Mesodermal cell (in vitro differentiated cells): ENCODE measurements at regions not wholly inside any gene's neighbourhood (a gene's known extent, or its start where the extent isn't known, plus 50 kb on each side); places are given as distances from the start of the nearest gene placed in this dataset.
"Not testable (repeated sequence)": the region's sequence is repeated elsewhere in the genome, so short reads cannot be mapped to it uniquely, and the experiment has no call there.

ENCODE experiments used
- H3K27ac ChIP-seq: 2 replicates; pipeline ENCODE4 v1.7.0; 2013; ENCODE audit warnings: mild to moderate bottlenecking, low read depth, low read length, moderate library complexity; ENCODE audit not compliant: severe bottlenecking
- H3K36me3 ChIP-seq: 2 replicates; pipeline ENCODE4 v1.7.1; 2013; ENCODE audit warnings: mild to moderate bottlenecking, low read length, moderate library complexity; ENCODE audit not compliant: control insufficient read depth, insufficient read depth
- H3K4me1 ChIP-seq: one replicate; pipeline ENCODE4 v1.7.1; 2013; ENCODE audit warnings: mild to moderate bottlenecking, low read length; ENCODE audit not compliant: insufficient read depth, control insufficient read depth, poor library complexity, severe bottlenecking
- H3K4me3 ChIP-seq: 2 replicates; pipeline ENCODE4 v1.7.0; 2013; ENCODE audit warnings: low read length, control low read depth, mild to moderate bottlenecking; ENCODE audit not compliant: insufficient read depth, poor library complexity, severe bottlenecking; ENCODE audit errors: extremely low read depth
- H3K9me3 ChIP-seq: 2 replicates; pipeline ENCODE4 v1.7.1; 2013; ENCODE audit warnings: mild to moderate bottlenecking, low read length, moderate library complexity; ENCODE audit not compliant: control insufficient read depth
- WGBS, 2 experiments: methylation state at CpG; one replicate each; pipeline ENCODE4 v1.1.5; 2013; ENCODE audit warnings: missing lambda C conversion rate in 2 of 2; ENCODE audit not compliant: insufficient coverage in 2 of 2; 5-methylcytosine and 5-hydroxymethylcytosine counted together

- not testable (repeated sequence) for H3K4me3 ChIP-seq, H3K27ac ChIP-seq, H3K4me1 ChIP-seq, H3K36me3 ChIP-seq
- H3K9me3 ChIP-seq, result peaks cover 33% of the 10 kb centered on the region
- WGBS, 2 experiments, result 37 to 60% methylated on average over 1 to 3 of the region's 4 CpGs
Observed at GRCh38 chr21:10409786-10410185, 111.6 kb upstream of the TPTE start.

GRCh38 chr21:10410354-10410929 lies 110.9 kb upstream of the TPTE start:
- H3K9me3 ChIP-seq, result peaks cover 32% of the 10 kb centered on the region
- WGBS, 2 experiments, result no CpG with 5 or more reads among the region's 5 CpGs
- not testable (repeated sequence) for H3K4me3 ChIP-seq, H3K27ac ChIP-seq, H3K4me1 ChIP-seq, H3K36me3 ChIP-seq

GRCh38 chr21:10411776-10412526 lies 109.4 kb upstream of the TPTE start:
- H3K4me3 ChIP-seq, H3K4me1 ChIP-seq, H3K36me3 ChIP-seq, H3K27ac ChIP-seq: not testable (repeated sequence)
- WGBS, 2 experiments, result 68 to 71% methylated on average over 15 to 16 of the region's 17 CpGs
- peaks cover 46% of the 10 kb centered on the region for H3K9me3 ChIP-seq

- H3K36me3 ChIP-seq, H3K4me3 ChIP-seq, H3K27ac ChIP-seq, H3K4me1 ChIP-seq: not testable (repeated sequence)
- H3K9me3 ChIP-seq, result peaks cover 55% of the 10 kb centered on the region
- 73 to 90% methylated on average over 4 to 8 of the region's 8 CpGs for WGBS, 2 experiments
Observed at GRCh38 chr21:10412928-10413246, 108.5 kb upstream of the TPTE start.

GRCh38 chr21:10413247-10414120 lies 107.9 kb upstream of the TPTE start:
- not testable (repeated sequence) for H3K4me3 ChIP-seq, H3K4me1 ChIP-seq, H3K36me3 ChIP-seq, H3K27ac ChIP-seq
- peaks cover 58% of the 10 kb centered on the region for H3K9me3 ChIP-seq
- 84 to 88% methylated on average over 25 to 30 of the region's 31 CpGs for WGBS, 2 experiments

GRCh38 chr21:10414121-10414924 lies 107.1 kb upstream of the TPTE start:
- H3K9me3 ChIP-seq, result peaks cover 66% of the 10 kb centered on the region
- 73 to 81% methylated on average over 10 to 12 of the region's 14 CpGs for WGBS, 2 experiments

GRCh38 chr21:10414925-10415254 lies 106.5 kb upstream of the TPTE start:
- peaks cover 72% of the 10 kb centered on the region for H3K9me3 ChIP-seq
- not testable (repeated sequence) for H3K4me3 ChIP-seq, H3K36me3 ChIP-seq, H3K4me1 ChIP-seq, H3K27ac ChIP-seq
- WGBS, 2 experiments, result 88 to 100% methylated on average over 1 of the region's 4 CpGs

More at GRCh38 chr21:10414121-10414924, 107.1 kb upstream of the TPTE start:
- not testable (repeated sequence) for H3K36me3 ChIP-seq, H3K4me3 ChIP-seq, H3K27ac ChIP-seq, H3K4me1 ChIP-seq

- peaks cover 73% of the 10 kb centered on the region for H3K9me3 ChIP-seq
- 55 to 62% methylated on average over 7 of the region's 7 CpGs for WGBS, 2 experiments
- H3K36me3 ChIP-seq, H3K4me3 ChIP-seq, H3K4me1 ChIP-seq, H3K27ac ChIP-seq: not testable (repeated sequence)
Observed at GRCh38 chr21:10415456-10415855, 105.9 kb upstream of the TPTE start.

GRCh38 chr21:10415859-10416258 lies 105.5 kb upstream of the TPTE start:
- not testable (repeated sequence) for H3K27ac ChIP-seq, H3K36me3 ChIP-seq, H3K4me3 ChIP-seq, H3K4me1 ChIP-seq
- 47 to 50% methylated on average over 6 of the region's 6 CpGs for WGBS, 2 experiments
- peaks cover 74% of the 10 kb centered on the region for H3K9me3 ChIP-seq

GRCh38 chr21:10416691-10417447 lies 104.5 kb upstream of the TPTE start:
- not testable (repeated sequence) for H3K4me3 ChIP-seq

More at GRCh38 chr21:10416691-10417447, 104.5 kb upstream of the TPTE start:
- not testable (repeated sequence) for H3K27ac ChIP-seq, H3K36me3 ChIP-seq, H3K4me1 ChIP-seq
- peaks cover 76% of the 10 kb centered on the region for H3K9me3 ChIP-seq
- WGBS, 2 experiments, result 49 to 52% methylated on average over 3 of the region's 4 CpGs
